GM19467 (cell line): ENCODE measurements at regions not wholly inside any gene's neighbourhood (a gene's known extent, or its start where the extent isn't known, plus 50 kb on each side); places are given as distances from the start of the nearest gene placed in this dataset.
"Not testable (repeated sequence)": the region's sequence is repeated elsewhere in the genome, so short reads cannot be mapped to it uniquely, and the experiment has no call there.

Experiments used
- ATAC-seq: cut with Tn5 transposase; IDR thresholded peaks from one replicate; pipeline ENCODE4 v1.9.1; 2021; ENCODE audit warnings: mild to moderate bottlenecking, moderate library complexity; ENCODE audit not compliant: unreplicated experiment

GRCh38 chr3:152658977-152659720 is 175.8 kb upstream of the P2RY1 start:
- ATAC-seq = no peak

GRCh38 chr3:152662157-152662556 is 172.8 kb upstream of the P2RY1 start:
- no peak for ATAC-seq

- ATAC-seq = no peak
Observed at GRCh38 chr3:152664766-152665165, 170.2 kb upstream of the P2RY1 start.

- no peak for ATAC-seq
Observed at GRCh38 chr3:152667267-152667666, 167.7 kb upstream of the P2RY1 start.

GRCh38 chr3:152669560-152669959 is 165.4 kb upstream of the P2RY1 start:
- no peak for ATAC-seq

- no peak for ATAC-seq
Observed at GRCh38 chr3:152671446-152672319, 163.2 kb upstream of the P2RY1 start.

GRCh38 chr3:152672320-152672649 is 162.6 kb upstream of the P2RY1 start:
- ATAC-seq = no peak

- ATAC-seq = no peak
Observed at GRCh38 chr3:152676810-152677379, 158.0 kb upstream of the P2RY1 start.

- no peak for ATAC-seq
Observed at GRCh38 chr3:152677491-152677890, 157.4 kb upstream of the P2RY1 start.

GRCh38 chr3:152682477-152682876 is 152.5 kb upstream of the P2RY1 start:
- ATAC-seq = no peak

- ATAC-seq = no peak
Observed at GRCh38 chr3:152683521-152683999, 151.4 kb upstream of the P2RY1 start.

GRCh38 chr3:152684279-152684678 is 150.7 kb upstream of the P2RY1 start:
- ATAC-seq = no peak

GRCh38 chr3:152688313-152688712 is 146.6 kb upstream of the P2RY1 start:
- no peak for ATAC-seq

- not testable (repeated sequence) for ATAC-seq
Observed at GRCh38 chr3:152692326-152692725, 142.6 kb upstream of the P2RY1 start.

- ATAC-seq = not testable (repeated sequence)
Observed at GRCh38 chr3:152693521-152694250, 141.2 kb upstream of the P2RY1 start.

- no peak for ATAC-seq
Observed at GRCh38 chr3:152695840-152696239, 139.1 kb upstream of the P2RY1 start.

- ATAC-seq = no peak
Observed at GRCh38 chr3:152696962-152697361, 138.0 kb upstream of the P2RY1 start.

- no peak for ATAC-seq
Observed at GRCh38 chr3:152703245-152703890, 131.6 kb upstream of the P2RY1 start.

- no peak for ATAC-seq
Observed at GRCh38 chr3:152706991-152707713, 127.8 kb upstream of the P2RY1 start.

GRCh38 chr3:152709659-152710058 is 125.3 kb upstream of the P2RY1 start:
- no peak for ATAC-seq
